Stimulated activated CD4-positive, alpha-beta T cell treated with anti-CD3 and anti-CD28 coated beads, Interleukin-4, amount 100 ng/mL, for 48 hours (primary cell): ENCODE measurements at regions not wholly inside any gene's neighbourhood (a gene's known extent, or its start where the extent isn't known, plus 50 kb on each side); places are given as distances from the start of the nearest gene placed in this dataset.

Experiments used
- DNase-seq, 2 donors: peaks; one replicate each; pipeline ENCODE4 v3.0.0-alpha.2; 2020; ENCODE audit warnings: low read depth in 2 of 2

DNA sequence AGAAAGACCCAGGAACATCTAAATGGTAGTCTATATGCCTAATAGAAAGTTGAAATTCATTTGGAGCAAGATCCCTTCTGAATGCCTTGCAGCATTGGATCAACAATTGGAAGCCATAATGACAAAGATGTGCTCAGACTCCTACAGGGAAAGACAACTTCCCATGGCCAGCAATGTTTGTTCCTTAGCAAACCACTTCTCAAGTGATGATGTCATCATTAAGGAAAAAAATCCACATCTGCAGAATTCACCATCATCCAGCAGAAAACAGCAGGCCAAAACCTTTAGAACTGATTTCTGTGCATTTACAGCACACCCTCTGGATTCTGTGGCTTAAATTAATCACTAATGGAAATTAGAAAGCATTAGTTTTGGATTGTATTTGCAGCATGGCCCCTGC, 82.4 kb upstream of the ZIC3 start:
- no peak for DNase-seq

DNA sequence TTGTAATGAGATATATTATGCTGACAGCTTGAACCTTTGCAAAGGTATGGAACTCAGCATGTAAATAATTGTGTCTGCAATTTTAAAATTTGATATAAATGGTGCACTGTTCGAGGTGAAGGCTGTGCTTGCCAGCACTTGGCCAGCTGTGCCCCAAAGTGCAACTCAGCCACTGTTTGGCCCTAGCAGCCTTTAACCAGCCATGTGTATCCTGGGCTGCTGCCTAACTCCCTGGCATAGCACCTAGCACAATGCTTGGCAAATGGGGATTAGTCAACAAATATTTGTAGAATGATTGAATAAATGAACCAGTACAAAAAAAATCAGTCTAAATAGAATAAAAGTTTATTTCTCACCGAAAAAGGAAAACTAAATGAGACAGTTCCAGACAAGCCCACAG, 83.8 kb upstream of the ZIC3 start:
- no peak for DNase-seq

DNA sequence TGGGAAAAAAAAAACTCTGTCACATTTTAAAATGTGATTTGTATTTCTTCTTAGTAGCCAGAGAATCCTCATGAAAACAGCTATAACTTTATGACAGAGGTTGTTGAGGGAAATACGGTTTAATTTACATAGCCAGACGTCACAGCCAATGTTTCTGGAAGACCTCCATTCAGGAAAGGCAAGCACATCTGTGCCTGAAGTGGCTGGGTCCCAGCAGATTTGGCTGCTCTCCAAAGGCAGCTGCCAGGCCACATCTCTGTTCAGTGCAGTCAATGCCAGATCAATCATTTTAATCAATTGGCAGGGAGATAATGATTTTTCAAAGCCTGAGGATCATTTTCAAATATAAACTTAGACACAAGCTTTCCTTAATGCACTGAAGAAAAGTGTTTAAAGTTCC, 86.5 kb upstream of the ZIC3 start:
- DNase-seq: no peak

DNA sequence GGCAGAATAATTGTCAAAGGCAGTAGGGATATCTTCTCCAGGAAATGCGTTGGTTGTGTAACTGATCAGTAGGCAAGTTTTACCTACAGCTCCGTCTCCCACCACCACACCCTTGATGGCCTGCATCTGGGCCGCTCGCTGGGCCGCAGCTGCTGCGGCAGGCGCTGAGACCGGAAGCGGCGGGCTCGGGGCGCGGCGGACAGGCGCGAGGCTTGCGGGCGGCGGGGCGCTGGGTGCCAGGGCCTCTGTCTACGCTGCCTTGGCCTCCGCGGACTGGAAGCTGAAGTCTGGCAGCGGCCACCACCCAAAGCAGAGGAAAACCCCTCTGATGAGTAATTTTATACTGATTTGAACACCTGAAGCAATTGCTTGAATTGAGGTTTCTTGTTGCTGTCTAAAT, 124.2 kb upstream of the ZIC3 start:
- DNase-seq: no peak

- no peak for DNase-seq
Observed at GRCh38 chrX:137432609-137433008, 133.3 kb upstream of the ZIC3 start.

- DNase-seq: no peak
Observed at GRCh38 chrX:137431693-137432488, 134.0 kb upstream of the ZIC3 start.

GRCh38 chrX:137430984-137431475, 134.9 kb upstream of the ZIC3 start:
- no peak for DNase-seq

DNA sequence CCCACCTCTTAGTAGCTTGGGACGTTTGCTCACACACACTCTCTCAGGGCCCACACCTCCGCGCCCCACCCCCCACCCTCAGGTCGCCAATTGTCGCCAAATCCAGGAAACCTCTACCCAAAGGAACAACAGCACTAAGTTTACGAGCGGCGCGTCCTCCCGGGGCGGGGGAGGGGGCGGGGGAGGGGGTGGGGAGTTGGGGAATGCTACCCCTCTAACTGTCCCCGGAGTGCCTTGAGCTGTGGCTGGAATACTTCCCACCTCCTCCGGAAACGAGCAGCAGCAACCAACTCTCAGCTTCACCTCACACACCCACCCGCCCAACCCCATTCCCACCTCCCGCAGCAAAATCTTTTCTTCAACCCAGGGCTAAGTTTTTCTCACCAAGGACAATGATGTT, 135.6 kb upstream of the ZIC3 start:
- no peak for DNase-seq

DNA sequence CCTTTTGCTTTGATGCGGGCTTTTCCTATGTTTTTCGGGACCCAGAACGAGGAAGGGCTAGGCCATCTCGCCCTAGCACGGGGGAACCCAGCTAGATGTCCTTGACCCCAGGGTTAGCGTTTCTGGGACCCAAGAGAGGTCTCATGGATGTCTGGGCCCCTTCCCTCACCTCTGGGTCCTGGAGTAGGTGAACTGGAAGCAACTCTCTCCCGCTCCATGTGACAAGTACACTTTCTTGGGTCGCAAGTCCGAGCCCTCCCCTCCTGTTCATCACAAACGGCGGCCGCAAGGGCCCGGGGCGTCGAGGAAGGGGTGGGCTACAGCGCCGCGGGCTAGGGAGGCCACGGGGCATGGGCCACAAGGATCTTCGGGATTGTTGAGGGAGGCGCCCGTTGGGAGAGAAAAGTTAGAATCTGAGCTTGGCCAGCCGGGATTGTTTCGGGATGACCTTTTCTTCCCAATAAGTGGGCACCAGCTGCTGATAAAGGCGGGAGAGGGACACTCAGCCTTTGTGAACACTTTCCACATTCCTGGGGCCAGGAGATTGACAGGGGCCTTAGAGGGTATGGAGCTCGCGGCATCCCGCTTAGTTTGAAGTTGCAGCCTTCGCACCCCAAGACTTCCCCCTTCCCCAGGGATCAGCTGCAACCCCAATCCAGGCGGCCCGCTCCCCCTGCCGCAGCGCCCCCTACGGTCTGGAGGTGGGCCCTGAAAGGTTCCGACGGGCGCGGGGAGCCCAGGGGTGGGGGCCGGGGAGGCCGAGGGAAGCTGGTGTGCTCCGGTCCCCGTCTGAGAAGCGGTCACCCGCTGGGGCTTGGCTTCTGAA, 136.9 kb upstream of the ZIC3 start:
- DNase-seq: no peak

GRCh38 chrX:137428221-137428661, 137.7 kb upstream of the ZIC3 start:
- no peak for DNase-seq

DNA sequence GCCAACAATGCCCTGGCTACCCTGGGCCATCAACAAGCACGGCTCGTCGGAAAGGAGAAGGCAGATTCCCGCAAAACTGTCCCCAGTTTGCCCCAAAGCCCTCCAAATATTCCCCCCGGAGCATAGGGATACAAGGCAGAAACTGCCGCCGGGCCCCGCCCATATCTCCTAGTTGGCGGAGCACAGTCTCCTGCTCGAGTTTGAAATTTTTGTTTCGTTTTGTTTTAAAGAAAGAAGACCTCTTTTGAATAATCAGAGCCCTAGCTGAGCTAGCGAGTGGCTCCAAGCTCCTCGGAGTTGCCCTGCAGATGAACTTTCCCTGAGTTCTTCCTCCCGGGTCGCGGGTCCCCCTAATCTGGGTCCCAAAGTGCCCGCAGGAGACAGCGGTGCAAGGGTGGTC, 138.1 kb upstream of the ZIC3 start:
- no peak for DNase-seq

GRCh38 chrX:137427426-137427778, 138.5 kb upstream of the ZIC3 start:
- DNase-seq: no peak

DNA sequence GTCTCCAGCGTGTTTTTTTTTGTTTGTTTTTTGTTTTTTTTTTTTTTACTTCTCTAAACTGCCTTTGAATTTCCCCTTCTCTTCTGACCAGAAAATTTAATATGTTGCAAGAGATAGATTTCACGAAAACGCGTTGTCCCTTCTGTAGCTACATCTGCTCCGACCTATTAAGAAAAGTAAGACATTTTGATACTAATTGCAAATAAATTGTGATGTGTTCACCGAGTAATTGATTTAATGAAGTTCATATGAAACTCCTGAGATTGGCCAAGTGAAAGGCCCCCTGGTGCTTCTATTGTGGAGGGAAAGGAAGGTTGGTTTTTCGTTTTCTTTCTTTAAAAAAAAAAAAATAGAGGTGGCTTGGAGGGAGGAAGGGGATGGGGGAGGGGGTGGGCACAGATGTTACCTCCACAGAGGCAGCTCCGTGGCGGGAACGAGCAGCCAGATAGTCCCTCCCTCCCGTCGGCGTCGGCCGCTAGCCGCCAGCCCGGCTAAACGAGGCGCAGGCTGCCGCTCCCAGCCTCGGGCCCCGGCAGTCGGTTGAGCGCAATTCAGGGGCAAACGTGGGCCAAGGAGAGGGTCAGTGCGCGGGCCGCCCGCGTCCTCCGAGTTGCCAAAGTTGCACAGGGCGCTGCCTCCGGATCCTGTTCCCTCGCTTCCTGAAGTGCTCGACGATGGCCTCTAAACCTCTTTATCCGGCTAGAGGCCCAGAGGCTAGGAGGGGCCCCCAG, 139.1 kb upstream of the ZIC3 start:
- DNase-seq: no peak

- no peak for DNase-seq
Observed at GRCh38 chrX:137425986-137426385, 139.9 kb upstream of the ZIC3 start.

DNA sequence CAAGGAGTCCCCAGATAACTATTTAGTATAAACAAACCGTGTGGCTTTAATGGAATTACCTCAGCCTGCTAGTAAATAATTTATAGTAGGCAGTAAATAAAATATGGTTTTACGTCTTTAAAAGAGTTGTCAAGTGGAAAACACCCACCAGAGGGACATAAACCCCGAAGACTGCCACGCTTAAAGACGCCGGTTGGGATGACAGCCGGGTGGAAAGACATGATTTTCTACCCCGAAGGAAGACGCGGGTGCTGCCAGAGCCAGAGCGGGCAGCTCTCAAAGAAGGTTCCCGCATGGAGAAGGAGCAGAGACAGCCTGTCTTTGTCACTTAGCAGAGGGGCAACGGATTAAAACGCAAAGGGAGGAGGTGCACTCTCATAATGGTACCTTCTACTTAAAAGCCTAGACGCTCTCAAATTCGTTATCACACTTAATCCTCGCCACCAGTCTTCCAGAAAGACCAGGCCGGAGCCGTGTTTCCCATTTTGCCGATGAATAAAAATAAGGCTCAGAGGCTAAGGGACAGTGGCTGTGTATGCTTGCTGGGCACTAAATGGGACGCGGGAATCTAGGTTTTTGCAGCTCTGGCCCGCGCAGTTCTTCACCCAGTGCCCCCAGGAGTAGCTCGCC, 140.5 kb upstream of the ZIC3 start:
- no peak for DNase-seq

- DNase-seq: no peak
Observed at GRCh38 chrX:137424679-137425078, 141.2 kb upstream of the ZIC3 start.

GRCh38 chrX:137423241-137423640, 142.7 kb upstream of the ZIC3 start:
- DNase-seq: no peak

- no peak for DNase-seq
Observed at GRCh38 chrX:137418086-137418485, 147.8 kb upstream of the ZIC3 start.

DNA sequence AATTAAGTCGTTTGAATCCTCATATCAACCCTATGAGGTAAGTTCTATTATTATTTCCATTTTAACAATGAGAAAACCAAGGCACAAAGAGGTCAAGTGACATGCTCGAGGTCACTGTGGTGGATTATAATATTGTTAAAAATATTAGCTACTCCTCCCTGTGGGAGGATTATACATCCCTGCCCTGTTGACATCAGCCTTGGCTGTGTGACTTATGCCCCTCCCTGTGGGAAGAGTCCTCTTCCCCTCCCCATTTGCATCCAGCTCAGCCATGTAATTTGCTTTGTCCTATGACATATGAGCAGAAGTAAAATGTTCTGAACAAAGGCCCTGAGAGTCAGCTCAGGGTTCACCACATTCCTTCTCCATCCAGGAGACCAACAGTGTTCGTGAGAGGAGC, 152.7 kb upstream of the ZIC3 start:
- no peak for DNase-seq

GRCh38 chrX:137405449-137406140, 160.3 kb upstream of the ZIC3 start:
- DNase-seq: no peak

DNA sequence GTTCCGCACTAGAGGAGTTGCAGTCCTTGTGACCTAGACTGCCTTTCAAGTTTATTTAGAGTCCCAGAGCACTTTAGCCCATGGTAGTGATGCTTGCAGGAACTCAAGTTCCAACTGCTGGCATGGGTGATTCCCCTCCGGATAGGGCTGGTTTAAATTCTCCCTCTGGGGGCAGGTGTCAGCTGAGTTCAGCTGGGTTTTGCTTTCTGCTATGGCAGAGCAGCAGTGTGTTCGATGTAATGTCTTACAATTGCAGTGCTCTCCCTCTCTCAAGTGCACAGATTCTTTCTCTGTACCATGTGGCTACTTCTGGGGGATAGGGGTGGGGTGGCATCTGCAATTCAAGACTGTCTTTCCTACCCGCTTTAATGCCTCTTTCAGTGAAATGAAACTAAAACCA, 164.8 kb upstream of the ZIC3 start:
- DNase-seq: no peak
